ENCODE measurements at regions not wholly inside any gene's neighbourhood (a gene's known extent, or its start where the extent isn't known, plus 50 kb on each side); places are given as distances from the start of the nearest gene placed in this dataset.
"Not testable (repeated sequence)": the region's sequence is repeated elsewhere in the genome, so short reads cannot be mapped to it uniquely, and the experiment has no call there.

DNA sequence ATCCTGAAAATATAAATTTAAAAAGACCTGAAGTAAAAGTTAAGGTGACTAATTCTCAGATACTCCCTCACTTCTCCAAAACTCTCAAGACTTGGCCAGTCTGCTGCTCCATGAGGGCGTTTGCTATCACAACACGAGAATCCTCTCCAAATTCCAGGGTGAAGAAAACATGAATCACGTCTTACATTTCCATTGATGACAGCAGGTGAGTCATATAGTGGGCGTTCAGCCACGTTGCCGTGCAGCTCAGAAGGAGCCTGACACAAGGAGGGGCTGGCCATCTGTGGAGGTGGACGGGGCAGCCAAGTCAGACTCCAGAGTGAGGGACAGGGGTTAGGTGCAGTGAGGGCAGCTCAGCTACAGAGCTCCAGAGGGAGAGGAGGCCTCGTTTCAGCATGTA lies 555.1 kb upstream of the ADAMTS16 start:
- Mint-ChIP-seq H3K27ac (no peak overlapping the region), H3K27me3 (no peaks in the 10 kb centered on the region), H3K36me3 (ENCODE audit: low read depth) (no peaks in the 10 kb centered on the region)

DNA sequence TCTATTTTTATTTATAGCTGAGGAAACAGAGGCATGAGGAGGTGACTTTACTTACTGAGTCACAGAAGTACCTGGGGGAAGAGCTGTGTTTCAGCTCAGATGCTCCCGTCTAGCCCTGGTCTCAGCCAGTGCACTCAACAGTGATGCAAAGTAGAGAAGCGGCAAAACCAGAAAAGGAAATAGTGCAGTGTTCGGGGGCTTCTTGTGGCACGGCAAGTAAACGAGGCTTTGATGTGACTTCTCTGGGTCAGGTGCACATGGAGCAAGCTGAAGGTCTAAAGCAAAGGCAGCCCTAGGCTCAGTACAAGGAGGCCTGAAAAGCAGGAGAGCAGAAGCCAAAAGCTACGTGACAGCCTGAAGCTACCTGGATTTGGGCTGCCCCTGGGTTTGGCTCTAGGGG lies 526.7 kb upstream of the ADAMTS16 start:
- Mint-ChIP-seq H3K27ac (no peak overlapping the region), H3K27me3 (no peaks in the 10 kb centered on the region), H3K36me3 (ENCODE audit: low read depth) (no peaks in the 10 kb centered on the region), H3K4me3 (no peak overlapping the region), H3K9me3 (peaks cover 4% of the 10 kb centered on the region), H3K4me1 (no peaks in the 10 kb centered on the region)
- intact Hi-C loops (cut with micrococcal nuclease) = no loop called here
- no peak for DNase-seq

More for the DNA sequence above, 555.1 kb upstream of the ADAMTS16 start:
- H3K9me3 Mint-ChIP-seq = peaks cover 19% of the 10 kb centered on the region
- no peaks in the 10 kb centered on the region for H3K4me1 Mint-ChIP-seq
- intact Hi-C loops (cut with micrococcal nuclease) = no loop called here
- H3K4me3 Mint-ChIP-seq = no peak overlapping the region
- DNase-seq = no peak

DNA sequence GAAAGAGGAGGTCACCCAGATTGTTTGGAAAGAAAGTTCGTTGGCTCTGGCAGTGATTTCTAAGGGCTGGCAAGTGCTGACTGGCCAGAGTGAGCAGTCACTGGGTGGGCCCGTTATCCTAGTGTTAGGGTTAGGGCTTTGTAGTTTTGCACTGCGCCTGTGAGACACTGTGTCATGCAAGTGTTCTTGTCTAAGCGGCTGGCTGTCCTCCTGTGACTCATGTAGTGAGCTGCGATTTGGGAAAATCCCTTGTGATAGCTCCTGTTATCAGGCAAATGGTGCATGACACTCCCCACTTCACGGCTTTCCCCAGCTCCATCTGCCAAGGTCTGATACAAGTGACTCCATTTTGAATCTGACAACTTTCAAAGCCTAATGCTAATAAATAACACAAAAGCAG lies 526.0 kb upstream of the ADAMTS16 start:
- Mint-ChIP-seq H3K4me3 (no peak overlapping the region), H3K27ac (no peak overlapping the region), H3K36me3 (ENCODE audit: low read depth) (no peaks in the 10 kb centered on the region), H3K4me1 (no peaks in the 10 kb centered on the region), H3K9me3 (peaks cover 2% of the 10 kb centered on the region), H3K27me3 (no peaks in the 10 kb centered on the region)
- DNase-seq = no peak
- intact Hi-C loops (cut with micrococcal nuclease) = no loop called here

DNA sequence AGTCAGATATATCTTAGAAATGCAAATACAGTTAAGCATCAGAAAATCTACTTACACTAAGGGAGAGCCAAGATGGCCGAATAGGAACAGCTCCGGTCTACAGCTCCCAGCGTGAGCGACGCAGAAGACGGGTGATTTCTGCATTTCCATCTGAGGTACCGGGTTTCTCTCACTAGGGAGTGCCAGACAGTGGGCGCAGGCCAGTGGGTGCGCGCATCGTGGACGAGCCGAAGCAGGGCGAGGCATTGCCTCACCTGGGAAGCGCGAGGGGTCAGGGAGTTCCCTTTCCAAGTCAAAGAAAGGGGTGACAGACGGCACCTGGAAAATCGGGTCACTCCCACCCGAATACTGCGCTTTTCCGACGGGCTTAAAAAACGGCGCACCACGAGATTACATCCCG lies 524.8 kb upstream of the ADAMTS16 start:
- H3K9me3 Mint-ChIP-seq; H3K36me3 Mint-ChIP-seq (ENCODE audit: low read depth); intact Hi-C loops (cut with micrococcal nuclease): not testable (repeated sequence)

DNA sequence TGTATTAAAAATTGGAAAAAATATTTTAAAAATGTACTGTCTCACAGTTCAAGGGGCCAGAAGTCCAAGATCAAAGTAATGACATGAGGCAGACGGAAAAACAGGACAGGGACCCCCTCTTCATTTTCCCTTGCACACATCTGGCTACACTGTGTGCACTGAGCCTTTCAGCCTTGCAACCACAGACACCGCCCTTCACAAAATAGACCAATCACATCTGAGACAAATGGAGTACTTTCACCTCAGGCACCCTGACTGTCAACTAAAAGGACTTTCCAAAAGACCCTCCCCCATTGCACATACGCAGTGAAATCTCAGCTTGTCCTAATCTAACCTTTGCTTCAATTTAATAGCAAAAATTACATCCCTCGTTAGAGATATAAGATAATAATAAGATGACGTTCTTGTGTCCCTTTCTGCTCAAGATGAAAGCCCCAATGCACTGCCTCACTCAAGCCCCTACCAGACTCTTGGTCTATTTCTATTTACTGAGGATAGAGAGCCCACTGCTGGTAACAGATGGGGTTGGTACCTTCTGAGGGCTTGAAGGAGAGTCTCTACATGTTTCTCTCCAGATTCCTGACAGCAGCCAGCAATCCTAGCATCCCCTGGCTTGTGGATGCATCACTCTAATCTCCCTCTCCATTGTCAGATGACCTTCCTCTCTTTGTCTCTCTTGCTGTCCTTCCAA lies 514.8 kb upstream of the ADAMTS16 start:
- Mint-ChIP-seq H3K27me3 (no peaks in the 10 kb centered on the region), H3K4me1 (no peaks in the 10 kb centered on the region), H3K4me3 (no peak overlapping the region), H3K36me3 (ENCODE audit: low read depth) (no peaks in the 10 kb centered on the region), H3K9me3 (peaks cover 3% of the 10 kb centered on the region), H3K27ac (no peak overlapping the region)
- no peak for DNase-seq
- intact Hi-C loops (cut with micrococcal nuclease) = no loop called here

More for the DNA sequence above, 524.8 kb upstream of the ADAMTS16 start:
- not testable (repeated sequence) for H3K4me3 Mint-ChIP-seq, H3K4me1 Mint-ChIP-seq, DNase-seq, H3K27me3 Mint-ChIP-seq, H3K27ac Mint-ChIP-seq

DNA sequence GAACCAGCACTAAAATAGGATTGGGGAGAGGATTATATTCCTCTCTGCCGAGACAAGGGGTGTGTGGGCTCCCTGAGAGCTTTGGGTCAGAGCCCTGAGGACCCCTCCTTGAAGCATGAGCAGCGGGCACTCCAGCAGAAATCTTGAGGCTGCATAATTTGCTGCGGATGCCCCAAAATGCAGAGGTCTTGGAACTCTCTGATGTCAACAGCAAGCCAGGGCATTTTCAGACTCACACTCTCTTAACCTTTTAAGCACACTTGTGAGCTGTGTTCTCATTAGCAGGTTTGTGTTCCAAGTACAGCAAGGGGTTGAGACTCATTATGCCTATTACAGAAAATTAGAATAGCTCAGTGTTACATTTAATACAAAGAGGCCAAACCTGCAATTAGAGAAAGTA lies 513.0 kb upstream of the ADAMTS16 start:
- no peaks in the 10 kb centered on the region for H3K27me3 Mint-ChIP-seq
- peaks cover 3% of the 10 kb centered on the region for H3K9me3 Mint-ChIP-seq
- H3K4me1 Mint-ChIP-seq = no peaks in the 10 kb centered on the region
- H3K4me3 Mint-ChIP-seq = no peak overlapping the region
- intact Hi-C loops (cut with micrococcal nuclease) = no loop called here
- no peak overlapping the region for H3K27ac Mint-ChIP-seq
- no peaks in the 10 kb centered on the region for H3K36me3 Mint-ChIP-seq (ENCODE audit: low read depth)
- no peak for DNase-seq

DNA sequence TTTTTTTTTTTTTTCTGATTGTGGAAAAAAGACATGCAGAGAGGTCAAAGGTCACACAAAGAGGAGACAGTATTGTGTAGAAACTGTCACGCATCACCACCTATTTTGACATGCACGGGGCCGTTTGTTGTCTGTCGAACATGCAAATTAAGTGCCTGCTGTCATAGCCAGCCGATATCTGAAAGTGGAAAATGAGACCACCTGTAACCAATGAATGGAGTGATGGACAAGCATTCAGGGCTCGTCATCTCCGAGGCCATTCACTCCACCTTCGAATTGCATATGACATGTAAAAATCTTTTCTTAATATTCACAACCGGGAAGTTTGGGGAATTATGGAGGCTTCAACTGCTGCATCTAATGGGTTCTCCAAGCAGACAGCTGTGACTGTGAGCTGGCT lies 512.2 kb upstream of the ADAMTS16 start:
- no peak overlapping the region for H3K27ac Mint-ChIP-seq
- no peak overlapping the region for H3K4me3 Mint-ChIP-seq
- H3K36me3 Mint-ChIP-seq (ENCODE audit: low read depth) = no peaks in the 10 kb centered on the region
- no peak for DNase-seq
- H3K9me3 Mint-ChIP-seq = peaks cover 3% of the 10 kb centered on the region
- no peaks in the 10 kb centered on the region for H3K27me3 Mint-ChIP-seq
- no peaks in the 10 kb centered on the region for H3K4me1 Mint-ChIP-seq
- intact Hi-C loops (cut with micrococcal nuclease) = no loop called here

DNA sequence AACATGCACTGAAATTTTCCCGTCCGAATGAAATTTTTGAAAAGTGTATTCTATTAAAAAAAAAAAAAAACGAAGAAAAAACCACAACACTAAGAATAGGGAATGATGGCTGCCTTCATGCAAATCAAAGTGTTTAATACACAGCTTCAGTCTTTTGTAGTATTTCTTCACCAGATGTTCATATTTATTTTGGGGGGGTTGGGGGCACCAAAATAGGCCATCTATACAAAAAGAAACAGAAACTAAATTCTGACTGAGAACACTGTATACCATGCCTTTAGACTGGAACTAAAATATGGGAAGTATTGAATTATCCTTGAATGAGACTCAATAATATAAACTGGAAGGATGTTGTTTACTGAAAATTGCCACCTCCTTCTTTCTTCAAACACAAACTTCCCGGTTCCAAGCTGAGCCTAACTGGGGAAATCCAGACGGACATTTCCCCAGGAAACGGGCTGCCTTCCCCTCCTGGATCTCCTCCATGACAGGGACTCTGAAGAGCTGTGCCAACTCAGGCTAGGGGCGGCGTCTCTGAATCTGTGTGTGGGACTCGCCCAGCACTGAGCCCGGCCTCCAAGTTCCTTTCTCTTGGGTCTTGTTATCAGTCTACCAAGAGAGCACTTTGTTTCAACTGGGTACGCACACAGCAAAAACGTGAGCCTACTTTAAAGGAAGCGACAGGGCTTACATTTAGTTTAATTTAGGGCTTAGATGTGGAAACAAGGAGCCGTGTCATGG lies 511.3 kb upstream of the ADAMTS16 start:
- peaks cover 3% of the 10 kb centered on the region for H3K9me3 Mint-ChIP-seq
- H3K27ac Mint-ChIP-seq = no peak overlapping the region
- no peaks in the 10 kb centered on the region for H3K4me1 Mint-ChIP-seq
- intact Hi-C loops (cut with micrococcal nuclease) = no loop called here
- no peaks in the 10 kb centered on the region for H3K27me3 Mint-ChIP-seq
- H3K4me3 Mint-ChIP-seq = no peak overlapping the region
- no peak for DNase-seq
- H3K36me3 Mint-ChIP-seq (ENCODE audit: low read depth) = no peaks in the 10 kb centered on the region

DNA sequence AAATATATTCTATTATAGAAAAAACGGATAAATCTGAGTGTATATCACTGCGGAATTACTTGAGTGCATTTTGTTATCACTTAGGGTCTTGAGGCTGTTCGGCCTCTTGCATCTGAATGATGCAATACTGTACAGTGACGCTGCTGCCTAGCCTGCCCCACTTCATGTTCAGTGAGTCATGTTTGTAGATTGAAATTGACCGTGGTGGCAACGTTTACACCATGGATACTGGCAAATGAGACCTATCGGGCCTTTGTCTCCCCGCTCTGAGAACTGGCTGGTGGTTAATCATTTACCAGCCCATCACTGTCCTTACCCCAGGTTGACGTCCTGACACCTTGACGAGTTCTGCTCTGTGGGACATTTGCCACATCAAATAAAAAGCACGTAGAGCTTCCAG lies 510.1 kb upstream of the ADAMTS16 start:
- H3K36me3 Mint-ChIP-seq (ENCODE audit: low read depth) = no peaks in the 10 kb centered on the region
- no peaks in the 10 kb centered on the region for H3K27me3 Mint-ChIP-seq
- peaks cover 3% of the 10 kb centered on the region for H3K9me3 Mint-ChIP-seq
- no peak for DNase-seq
- H3K4me1 Mint-ChIP-seq = no peaks in the 10 kb centered on the region
- H3K4me3 Mint-ChIP-seq = no peak overlapping the region
- H3K27ac Mint-ChIP-seq = no peak overlapping the region
- intact Hi-C loops (cut with micrococcal nuclease) = no loop called here

DNA sequence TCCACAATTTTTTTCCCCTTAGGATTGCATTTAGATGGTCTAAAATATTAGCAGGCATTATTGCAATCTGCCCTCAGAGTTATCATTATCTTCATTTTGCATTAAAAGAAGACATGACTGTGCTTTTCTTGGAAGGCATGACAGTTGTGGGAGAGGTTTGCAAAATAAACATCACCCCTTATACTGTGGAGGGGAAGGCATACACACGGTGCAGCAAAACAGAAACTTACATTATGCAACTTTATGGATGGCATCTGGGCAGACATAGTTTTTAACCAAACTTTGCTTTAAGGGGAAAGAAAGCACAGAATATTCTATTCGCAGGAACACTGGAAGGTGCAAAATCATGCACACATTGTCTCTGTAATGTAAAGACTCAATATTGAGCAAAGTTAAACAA lies 505.8 kb upstream of the ADAMTS16 start:
- Mint-ChIP-seq H3K4me1 (no peaks in the 10 kb centered on the region), H3K36me3 (ENCODE audit: low read depth) (no peaks in the 10 kb centered on the region), H3K4me3 (no peak overlapping the region), H3K9me3 (peaks cover 3% of the 10 kb centered on the region), H3K27ac (no peak overlapping the region), H3K27me3 (no peaks in the 10 kb centered on the region)
- intact Hi-C loops (cut with micrococcal nuclease) = no loop called here
- DNase-seq = no peak

DNA sequence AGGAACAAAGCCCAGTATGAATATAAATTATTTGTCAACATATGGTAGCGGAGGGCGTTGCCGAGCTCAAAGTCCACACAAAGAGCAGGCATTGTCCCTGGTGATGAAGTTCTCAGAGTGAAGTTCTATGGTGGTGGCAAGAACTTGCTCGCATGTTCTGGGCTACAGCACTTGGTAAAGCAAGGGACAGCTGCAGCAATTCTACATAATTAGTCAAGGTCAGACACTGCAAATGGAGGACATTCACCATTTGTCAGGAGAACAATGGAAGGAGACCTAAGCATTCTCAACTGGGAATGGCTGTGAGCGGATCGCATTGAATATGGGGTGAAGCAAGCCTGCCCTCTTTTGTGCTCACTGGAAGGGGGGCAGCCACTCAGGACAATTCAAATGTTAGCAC lies 503.8 kb upstream of the ADAMTS16 start:
- no peaks in the 10 kb centered on the region for H3K27me3 Mint-ChIP-seq
- H3K9me3 Mint-ChIP-seq = no peaks in the 10 kb centered on the region
- no peak overlapping the region for H3K4me3 Mint-ChIP-seq
- H3K36me3 Mint-ChIP-seq (ENCODE audit: low read depth) = no peaks in the 10 kb centered on the region
- DNase-seq = no peak
- intact Hi-C loops (cut with micrococcal nuclease) = no loop called here
- H3K4me1 Mint-ChIP-seq = no peaks in the 10 kb centered on the region
- H3K27ac Mint-ChIP-seq = no peak overlapping the region

DNA sequence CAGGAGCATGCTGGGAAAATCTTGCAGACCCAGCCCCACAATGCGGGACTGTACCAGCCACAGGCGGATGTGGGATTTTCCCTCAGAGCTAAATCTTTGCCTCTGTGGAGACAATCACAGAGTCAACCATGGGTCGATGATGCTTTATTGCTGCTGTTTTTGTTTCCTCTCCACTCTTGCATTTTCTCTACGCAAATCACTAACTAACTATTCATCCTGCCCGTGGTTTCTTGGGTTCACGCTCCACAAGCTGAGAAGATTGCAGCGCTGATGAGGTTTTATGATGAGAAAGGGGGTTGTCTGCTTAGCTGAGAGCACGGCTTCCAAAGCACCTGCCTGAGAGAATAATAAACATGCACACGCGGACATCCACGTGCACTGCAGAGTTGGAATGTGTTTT lies 500.2 kb upstream of the ADAMTS16 start:
- Mint-ChIP-seq H3K4me1 (no peaks in the 10 kb centered on the region), H3K36me3 (ENCODE audit: low read depth) (no peaks in the 10 kb centered on the region), H3K9me3 (no peaks in the 10 kb centered on the region), H3K4me3 (no peak overlapping the region), H3K27me3 (no peaks in the 10 kb centered on the region), H3K27ac (no peak overlapping the region)
- no peak for DNase-seq
- intact Hi-C loops (cut with micrococcal nuclease) = no loop called here

DNA sequence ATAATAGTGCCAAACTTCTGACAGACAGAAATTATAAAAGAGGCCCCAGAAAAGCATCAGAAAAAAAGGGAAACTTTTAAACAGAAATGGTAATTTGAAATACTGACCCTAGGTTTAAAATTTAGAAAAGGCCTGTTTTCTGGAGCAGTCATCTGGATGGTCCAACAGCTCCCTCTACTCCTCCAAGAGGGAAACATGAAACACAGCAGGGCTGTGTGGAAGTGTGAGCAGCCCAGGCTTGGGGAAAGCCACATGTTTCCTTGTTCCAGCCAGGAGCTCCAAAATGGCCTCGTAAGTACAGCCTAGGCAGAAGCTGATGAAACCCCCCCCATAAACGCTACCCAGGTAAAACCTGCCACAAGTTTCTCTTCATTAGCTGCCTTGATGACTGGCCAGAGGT lies 499.3 kb upstream of the ADAMTS16 start:
- no peak overlapping the region for H3K4me3 Mint-ChIP-seq
- H3K27me3 Mint-ChIP-seq = no peaks in the 10 kb centered on the region
- no peaks in the 10 kb centered on the region for H3K36me3 Mint-ChIP-seq (ENCODE audit: low read depth)
- H3K27ac Mint-ChIP-seq = no peak overlapping the region
- H3K4me1 Mint-ChIP-seq = no peaks in the 10 kb centered on the region
- no peaks in the 10 kb centered on the region for H3K9me3 Mint-ChIP-seq
- DNase-seq = no peak
- intact Hi-C loops (cut with micrococcal nuclease) = no loop called here

DNA sequence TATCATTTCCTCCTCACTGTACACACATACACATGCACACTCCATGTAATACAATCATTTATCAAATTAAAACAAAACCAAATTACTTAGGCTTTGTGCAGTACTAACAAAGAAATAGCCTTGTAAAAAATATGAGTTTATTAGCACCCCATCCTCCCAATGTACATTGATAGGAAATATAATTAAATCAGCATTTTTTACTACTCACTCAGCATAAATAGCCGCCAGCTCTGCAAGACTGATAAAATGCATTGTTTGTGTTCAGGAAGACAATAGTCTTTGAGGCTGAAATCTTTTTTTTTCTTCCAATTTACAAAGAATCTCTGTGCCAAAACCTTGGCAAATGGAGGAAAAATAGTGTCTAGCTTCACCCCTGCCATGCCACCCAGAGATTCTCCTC lies 497.6 kb upstream of the ADAMTS16 start:
- no peaks in the 10 kb centered on the region for H3K9me3 Mint-ChIP-seq
- no peak overlapping the region for H3K27ac Mint-ChIP-seq
- no peak overlapping the region for H3K4me3 Mint-ChIP-seq
- H3K27me3 Mint-ChIP-seq = no peaks in the 10 kb centered on the region
- no peaks in the 10 kb centered on the region for H3K36me3 Mint-ChIP-seq (ENCODE audit: low read depth)
- intact Hi-C loops (cut with micrococcal nuclease) = no loop called here
- DNase-seq = no peak
- no peaks in the 10 kb centered on the region for H3K4me1 Mint-ChIP-seq

DNA sequence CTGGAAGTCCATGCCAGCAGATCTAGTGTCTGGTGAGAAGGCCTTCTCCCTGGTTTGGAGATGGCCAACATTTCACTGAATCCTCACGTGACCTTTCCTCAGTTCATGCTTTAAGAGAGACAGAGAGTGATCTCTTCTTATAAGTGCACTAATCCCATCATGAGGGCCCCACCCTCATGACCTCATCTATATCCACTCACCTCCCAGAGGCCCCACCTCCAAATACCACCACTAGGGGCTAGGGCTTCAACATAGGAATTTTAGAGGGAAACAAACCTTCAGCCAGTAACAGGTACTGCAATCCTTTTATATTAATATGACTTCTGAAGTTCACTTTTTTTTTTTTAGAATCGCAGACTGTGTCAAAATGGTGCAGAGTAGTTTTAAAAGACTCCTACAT lies 496.9 kb upstream of the ADAMTS16 start:
- Mint-ChIP-seq H3K27me3 (no peaks in the 10 kb centered on the region), H3K9me3 (no peaks in the 10 kb centered on the region), H3K4me1 (no peaks in the 10 kb centered on the region), H3K4me3 (no peak overlapping the region), H3K27ac (no peak overlapping the region), H3K36me3 (ENCODE audit: low read depth) (no peaks in the 10 kb centered on the region)
- no peak for DNase-seq
- intact Hi-C loops (cut with micrococcal nuclease) = no loop called here
